Left kidney (tissue), 1 donor: ENCODE measurements at regions not wholly inside any gene's neighbourhood (a gene's known extent, or its start where the extent isn't known, plus 50 kb on each side); places are given as distances from the start of the nearest gene placed in this dataset.
"Not testable (repeated sequence)": the region's sequence is repeated elsewhere in the genome, so short reads cannot be mapped to it uniquely, and the experiment has no call there.

ENCODE experiments used
- DNase-seq: peaks from one replicate; pipeline ENCODE4 v3.0.0-alpha.2; 2013

DNA sequence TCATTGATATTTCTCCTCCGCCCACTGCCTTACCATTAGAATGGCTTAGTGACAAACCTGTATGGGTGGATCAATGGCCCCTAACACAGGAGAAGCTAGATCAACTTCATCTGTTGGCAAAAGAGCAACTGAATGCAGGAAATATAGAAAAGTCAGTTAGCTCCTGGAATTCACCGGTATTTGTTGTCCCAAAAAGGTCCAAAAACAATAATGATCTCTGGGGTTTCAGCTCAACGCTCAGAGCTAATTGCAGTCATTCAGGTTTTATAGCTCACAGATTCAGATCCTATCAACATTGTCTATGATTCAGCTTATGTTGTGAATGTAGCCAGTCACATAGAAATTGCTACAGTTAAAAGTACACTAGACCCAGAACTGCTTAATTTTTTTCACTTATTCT is 124.0 kb upstream of the ZCCHC13 start:
- no peak for DNase-seq

DNA sequence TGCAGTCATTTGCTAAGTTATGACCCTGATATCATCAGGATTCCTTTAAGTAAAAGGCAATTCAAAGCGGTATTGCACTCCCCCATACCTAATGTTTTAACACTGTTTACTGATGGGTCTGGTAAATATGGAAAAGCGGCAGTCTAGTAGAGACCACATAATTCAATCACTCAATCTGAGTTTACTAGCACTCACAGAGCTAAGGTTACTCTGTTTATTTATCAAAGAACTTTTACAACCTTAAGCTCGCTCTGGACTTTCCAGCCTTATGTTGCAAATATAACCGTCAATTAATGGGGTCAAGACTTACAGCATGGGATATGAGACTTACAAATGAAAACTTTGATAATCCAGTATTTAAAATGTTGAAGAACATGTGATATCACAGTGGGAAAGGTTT is 124.5 kb upstream of the ZCCHC13 start:
- no peak for DNase-seq

GRCh38 chrX:74179071-74179470 is 124.9 kb upstream of the ZCCHC13 start:
- DNase-seq, result peak; percentile 17

GRCh38 chrX:74178536-74178935 is 125.4 kb upstream of the ZCCHC13 start:
- no peak for DNase-seq

GRCh38 chrX:74171465-74171864 is 132.5 kb upstream of the ZCCHC13 start:
- no peak for DNase-seq

DNA sequence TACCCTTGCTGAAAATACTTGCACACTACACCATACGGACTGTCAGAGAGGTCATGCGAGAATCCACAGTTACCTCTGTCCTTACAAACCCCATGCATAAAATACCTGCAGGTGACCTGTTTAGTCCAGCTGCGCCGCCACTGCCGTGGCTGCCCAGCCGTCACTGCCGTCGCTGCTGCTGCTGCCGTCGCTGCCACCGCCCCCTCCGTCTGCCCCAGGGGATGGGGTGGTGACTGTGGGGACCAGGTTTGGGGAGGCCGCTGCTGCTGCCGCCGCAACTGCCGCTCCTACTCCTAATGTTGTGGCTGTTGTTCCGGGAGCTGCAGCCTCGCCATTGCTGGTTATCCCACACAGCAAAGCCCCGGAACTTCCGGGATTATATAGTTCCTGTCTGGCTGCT is 141.8 kb upstream of the ZCCHC13 start:
- no peak for DNase-seq

GRCh38 chrX:74160816-74161215 is 143.2 kb upstream of the ZCCHC13 start:
- no peak for DNase-seq

GRCh38 chrX:74160358-74160757 is 143.6 kb upstream of the ZCCHC13 start:
- no peak for DNase-seq

GRCh38 chrX:74147439-74147838 is 156.5 kb upstream of the ZCCHC13 start:
- no peak for DNase-seq

DNA sequence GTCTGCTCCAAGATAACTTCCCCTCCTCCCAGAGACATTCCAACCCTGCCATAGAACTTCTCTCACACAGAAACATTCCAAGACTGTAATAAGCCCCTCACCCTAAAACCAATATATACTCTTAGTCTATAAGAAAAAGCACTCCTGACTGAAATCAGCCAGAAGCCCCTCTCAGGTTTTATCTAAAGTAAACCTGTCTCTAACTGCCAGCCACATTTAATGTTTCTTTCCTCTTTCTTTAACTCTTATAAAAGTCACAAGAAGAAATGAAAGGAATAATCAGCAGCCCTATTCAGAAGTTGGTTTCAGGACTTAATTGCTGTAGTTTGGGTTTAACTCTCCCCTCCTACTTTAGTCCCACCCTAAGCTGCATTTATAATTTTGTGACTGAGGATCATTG is 165.0 kb upstream of the ZCCHC13 start:
- DNase-seq, result no peak

GRCh38 chrX:74133156-74133796 is 170.7 kb upstream of the ZCCHC13 start:
- DNase-seq, result peak; percentile 58

DNA sequence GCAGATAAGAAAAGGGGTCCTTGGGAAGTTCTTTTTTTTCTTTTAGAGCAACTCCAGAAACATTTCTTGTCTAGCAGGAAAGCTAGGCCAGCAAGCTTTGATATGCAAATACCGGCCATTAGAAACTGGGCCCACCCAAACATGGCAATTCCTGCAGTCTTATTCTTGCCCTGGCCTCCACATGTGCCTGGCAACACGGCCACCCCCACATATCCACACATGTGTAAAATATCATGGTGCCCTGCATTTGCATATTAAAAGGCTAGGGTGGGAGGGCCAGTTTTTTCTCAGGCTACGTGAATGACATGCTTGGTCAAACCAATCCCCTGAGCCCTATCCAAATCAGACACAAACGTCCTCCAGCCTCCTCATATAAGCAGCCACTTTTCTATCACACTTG is 171.7 kb upstream of the ZCCHC13 start:
- DNase-seq, result no peak

- DNase-seq, result no peak
Measured at GRCh38 chrX:74119016-74119910, 184.7 kb upstream of the ZCCHC13 start.

DNA sequence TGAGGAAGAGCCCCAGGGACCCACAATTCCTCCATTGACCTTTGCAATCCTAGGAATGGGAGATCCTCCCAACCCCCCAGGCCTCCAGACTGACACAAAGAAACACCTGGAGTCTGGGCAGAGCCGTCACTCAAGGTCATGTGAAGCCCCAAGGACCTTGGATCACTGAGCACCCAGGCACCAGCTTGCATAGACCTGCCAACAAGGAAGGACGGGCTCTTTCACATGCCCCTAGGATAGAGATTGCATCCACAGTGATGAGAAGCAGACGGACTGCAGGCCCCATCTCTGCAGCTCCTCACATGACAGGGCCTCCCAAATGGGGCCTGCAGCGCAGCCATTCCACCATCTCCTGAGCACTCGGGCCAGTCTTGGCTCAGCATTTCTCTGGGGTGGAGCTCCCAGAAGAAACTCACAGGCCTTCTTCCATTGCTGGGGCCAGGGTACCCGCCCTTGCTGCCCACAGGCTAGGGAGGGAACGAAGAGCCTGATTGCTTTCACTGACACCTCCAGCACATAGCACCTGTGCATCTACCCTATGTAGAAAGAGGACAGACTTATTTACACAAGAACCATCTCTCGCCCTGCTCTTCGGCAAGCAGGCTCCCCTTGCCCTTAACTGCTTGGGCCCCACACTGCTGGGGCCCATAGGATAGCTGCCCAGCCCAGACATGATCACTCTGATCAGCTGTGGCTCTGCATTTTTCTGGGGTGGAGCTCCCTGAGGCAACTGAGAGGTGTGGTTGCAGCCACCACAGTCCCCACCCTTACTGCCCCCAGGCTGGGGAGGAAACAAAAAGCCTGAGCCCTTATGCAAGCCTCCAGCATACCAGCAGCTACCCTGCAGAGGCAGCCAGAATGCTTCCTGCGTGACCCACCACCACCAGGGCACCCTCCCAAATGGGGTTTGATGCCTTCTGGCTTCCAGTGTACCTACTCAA is 185.7 kb upstream of the ZCCHC13 start:
- DNase-seq, result no peak

DNA sequence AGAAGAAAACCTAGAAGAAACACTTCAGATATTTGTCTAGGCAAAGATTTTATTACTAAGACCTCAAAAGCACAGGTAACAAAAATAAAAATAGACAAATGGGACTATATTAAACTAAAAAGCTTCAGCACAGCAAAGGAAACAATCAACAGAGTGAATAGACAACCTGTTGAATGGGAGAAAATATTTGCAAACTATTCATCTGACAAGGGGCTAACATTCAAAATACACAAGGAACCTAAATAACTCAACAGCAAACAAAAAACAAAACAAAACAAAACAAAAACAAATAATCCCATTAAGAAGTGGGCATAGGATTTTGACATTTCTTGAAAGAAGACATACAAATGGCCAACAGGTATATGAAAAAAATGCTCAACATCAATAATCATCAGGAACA is 192.7 kb upstream of the ZCCHC13 start:
- no peak for DNase-seq

DNA sequence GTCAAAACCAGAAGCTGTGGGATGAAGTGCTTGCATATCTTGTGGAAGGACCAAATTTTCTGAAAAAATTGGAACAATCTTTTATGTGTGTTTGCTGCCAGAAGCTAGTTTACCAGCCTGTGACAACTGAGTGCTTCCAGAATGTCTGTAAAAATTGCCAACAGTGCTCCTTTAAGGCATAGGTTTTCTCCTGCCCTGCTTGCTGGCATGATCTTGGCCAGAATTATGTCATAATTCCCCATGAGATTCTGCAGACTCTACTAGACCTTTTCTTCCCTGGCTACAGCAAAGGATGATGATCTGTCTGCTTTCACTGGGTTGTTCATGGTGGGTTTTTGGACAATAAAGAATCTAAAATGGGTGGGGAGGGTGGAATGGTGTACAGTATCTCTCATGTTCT is 196.3 kb upstream of the ZCCHC13 start:
- DNase-seq, result no peak

GRCh38 chrX:74104356-74105015 is 199.5 kb upstream of the ZCCHC13 start:
- no peak for DNase-seq

- not testable (repeated sequence) for DNase-seq
Measured at GRCh38 chrX:74098407-74098806, 205.6 kb upstream of the ZCCHC13 start.

GRCh38 chrX:74090049-74090448 is 213.9 kb upstream of the ZCCHC13 start:
- DNase-seq, result no peak

DNA sequence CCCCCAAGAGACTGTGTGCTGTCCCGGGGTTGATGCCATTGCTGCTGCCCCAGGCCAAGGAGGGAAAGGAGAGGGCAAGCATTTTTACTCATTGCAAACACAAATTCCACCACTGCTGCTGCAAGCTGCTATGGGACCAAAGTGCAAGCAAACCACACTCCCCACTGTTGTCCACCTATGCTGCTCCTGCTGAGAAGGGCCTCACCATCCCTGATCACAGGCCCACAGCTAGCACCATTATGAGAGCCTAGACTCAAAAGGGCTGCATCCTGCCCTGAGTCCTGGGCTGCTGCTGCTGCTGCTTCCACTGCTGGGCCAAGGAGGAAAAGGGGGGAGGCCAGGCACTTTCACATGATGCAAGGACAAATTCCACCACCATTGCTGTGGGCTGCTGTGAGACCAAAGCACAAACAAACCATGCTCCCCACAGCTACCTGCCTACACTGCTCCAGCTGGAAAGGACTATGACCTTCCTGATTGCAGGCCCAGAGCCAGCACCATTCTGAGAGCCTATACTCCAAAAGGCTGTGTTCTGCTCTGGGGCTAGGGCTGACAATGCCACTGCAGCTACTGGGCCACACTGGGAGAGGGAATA is 218.2 kb upstream of the ZCCHC13 start:
- no peak for DNase-seq

DNA sequence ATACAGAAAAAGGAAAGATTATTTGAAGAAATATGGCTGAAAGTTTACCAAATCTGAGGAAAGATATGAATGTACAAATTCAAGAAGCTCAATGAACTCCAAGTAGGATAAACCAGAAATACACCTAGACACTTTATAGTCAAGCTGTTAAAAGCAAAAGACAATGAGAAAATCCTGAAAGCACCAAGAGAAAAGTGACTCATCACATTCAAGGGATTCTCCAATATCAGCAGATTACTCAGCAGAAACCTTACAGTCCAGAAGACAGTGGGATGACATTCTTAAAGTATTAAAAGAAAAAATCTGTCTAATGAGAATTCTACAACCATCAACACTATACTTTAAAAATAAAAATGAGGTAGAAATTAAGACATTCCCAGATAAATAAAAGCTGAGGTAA is 223.8 kb upstream of the ZCCHC13 start:
- DNase-seq, result no peak
